HCT116 (cell line): ENCODE measurements at regions not wholly inside any gene's neighbourhood (a gene's known extent, or its start where the extent isn't known, plus 50 kb on each side); places are given as distances from the start of the nearest gene placed in this dataset.

ENCODE experiments used
- CEBPB ChIP-seq: IDR thresholded peaks from 2 replicates; pipeline ENCODE4 v1.6.1; 2012; ENCODE audit warnings: low read depth
- EGR1 ChIP-seq: IDR thresholded peaks from 2 replicates; pipeline ENCODE4 v1.6.1; 2012; ENCODE audit warnings: low read depth
- EZH2 ChIP-seq: fragments of 200-600 bp; sonication (generic); IDR thresholded peaks from 2 replicates; pipeline ENCODE4 v1.6.1; 2017; ENCODE audit warnings: antibody characterized with exemption, mixed run types
- POLR2A ChIP-seq: IDR thresholded peaks from 2 replicates; pipeline ENCODE4 v1.7.0; 2011; ENCODE audit warnings: borderline replicate concordance; ENCODE audit not compliant: insufficient read depth, insufficient read length; ENCODE audit errors: extremely low read depth
- POLR2AphosphoS5 ChIP-seq: IDR thresholded peaks from 2 replicates; pipeline ENCODE4 v1.6.1; 2011; ENCODE audit warnings: mild to moderate bottlenecking, low read depth, low read length, moderate library complexity
- TCF7L2 ChIP-seq: IDR thresholded peaks from 2 replicates; pipeline ENCODE4 v1.7.0; 2011; ENCODE audit warnings: borderline replicate concordance, inconsistent platforms; ENCODE audit not compliant: insufficient read depth, insufficient read length; ENCODE audit errors: extremely low read depth
- TF ChIP-seq, protein P1 (sequence below): IDR thresholded peaks from 2 replicates; pipeline ENCODE4 v1.6.1; 2012
- TF ChIP-seq, protein P2 (sequence below), 3 experiments: fragments of 200-600 bp in 1 of 3; sonication (generic) in 1 of 3; IDR thresholded peaks in 2 of 3; conservative IDR thresholded peaks in 1 of 3; 2 replicates each; pipeline ENCODE4 v1.5.1; 2012 to 2017; ENCODE audit warnings: low read depth in 2 of 3, low read length in 2 of 3, antibody characterized with exemption in 1 of 3, borderline replicate concordance in 1 of 3, control low read depth in 1 of 3, mild to moderate bottlenecking in 1 of 3, mixed read lengths in 1 of 3, mixed run types in 1 of 3, moderate library complexity in 1 of 3; ENCODE audit not compliant: insufficient read depth in 1 of 3

DNA sequence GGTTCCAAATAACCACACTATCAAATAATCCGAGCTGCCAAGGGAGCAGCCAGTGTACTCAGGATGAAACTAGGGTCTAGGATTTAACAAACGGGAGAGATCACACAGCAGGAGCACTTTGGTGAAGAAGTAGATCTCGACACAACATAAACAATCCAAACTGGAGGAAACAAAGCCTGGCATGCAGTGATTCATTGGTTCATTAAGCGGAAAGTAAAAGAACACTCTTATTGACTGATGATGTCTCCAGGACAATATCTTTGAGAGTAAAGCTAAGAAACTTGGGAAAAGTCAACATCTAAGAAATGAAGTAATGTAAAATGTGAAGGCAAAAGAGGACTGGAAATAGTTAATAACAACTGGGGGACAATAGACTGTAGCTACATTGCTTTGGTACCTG, 1478.3 kb upstream of the CDH9 start:
- TF ChIP-seq, protein P1, sequence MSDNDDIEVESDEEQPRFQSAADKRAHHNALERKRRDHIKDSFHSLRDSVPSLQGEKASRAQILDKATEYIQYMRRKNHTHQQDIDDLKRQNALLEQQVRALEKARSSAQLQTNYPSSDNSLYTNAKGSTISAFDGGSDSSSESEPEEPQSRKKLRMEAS = no peak
- TF ChIP-seq EGR1 = no peak
- TF ChIP-seq, protein P2, sequence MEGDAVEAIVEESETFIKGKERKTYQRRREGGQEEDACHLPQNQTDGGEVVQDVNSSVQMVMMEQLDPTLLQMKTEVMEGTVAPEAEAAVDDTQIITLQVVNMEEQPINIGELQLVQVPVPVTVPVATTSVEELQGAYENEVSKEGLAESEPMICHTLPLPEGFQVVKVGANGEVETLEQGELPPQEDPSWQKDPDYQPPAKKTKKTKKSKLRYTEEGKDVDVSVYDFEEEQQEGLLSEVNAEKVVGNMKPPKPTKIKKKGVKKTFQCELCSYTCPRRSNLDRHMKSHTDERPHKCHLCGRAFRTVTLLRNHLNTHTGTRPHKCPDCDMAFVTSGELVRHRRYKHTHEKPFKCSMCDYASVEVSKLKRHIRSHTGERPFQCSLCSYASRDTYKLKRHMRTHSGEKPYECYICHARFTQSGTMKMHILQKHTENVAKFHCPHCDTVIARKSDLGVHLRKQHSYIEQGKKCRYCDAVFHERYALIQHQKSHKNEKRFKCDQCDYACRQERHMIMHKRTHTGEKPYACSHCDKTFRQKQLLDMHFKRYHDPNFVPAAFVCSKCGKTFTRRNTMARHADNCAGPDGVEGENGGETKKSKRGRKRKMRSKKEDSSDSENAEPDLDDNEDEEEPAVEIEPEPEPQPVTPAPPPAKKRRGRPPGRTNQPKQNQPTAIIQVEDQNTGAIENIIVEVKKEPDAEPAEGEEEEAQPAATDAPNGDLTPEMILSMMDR (IDR thresholded peaks at IDR 0.05 in 2 of 3, conservative IDR thresholded peaks at IDR 0.05 in 1 of 3; ENCODE audit: borderline replicate concordance in 1 of 3, insufficient read depth in 1 of 3, low read depth in 2 of 3, low read length in 2 of 3) = no peak
- no peak for TF ChIP-seq POLR2AphosphoS5
- TF ChIP-seq EZH2 = no peak
- no peak for TF ChIP-seq CEBPB
- no peak for TF ChIP-seq POLR2A
- TF ChIP-seq TCF7L2 = no peak
